Astrocyte (in vitro differentiated cells and primary cell): ENCODE measurements at regions not wholly inside any gene's neighbourhood (a gene's known extent, or its start where the extent isn't known, plus 50 kb on each side); places are given as distances from the start of the nearest gene placed in this dataset.

Experiments used
- DNase-seq: peaks from one replicate; pipeline ENCODE4 v3.0.0-alpha.2; 2010; ENCODE audit warnings: low read depth
- FAIRE-seq: peaks from 2 replicates; lab custom pipeline; 2011; peaks lifted over from hg19 to GRCh38; lab: Jason Lieb, UNC
- H2AFZ ChIP-seq: 2 replicates; pipeline ENCODE4 v1.6.0; 2012; ENCODE audit warnings: low read depth, low read length, inconsistent platforms
- H3K27ac ChIP-seq: 2 replicates; pipeline ENCODE4 v1.5.1; 2011; ENCODE audit warnings: low read depth, low read length, inconsistent platforms
- H3K27me3 ChIP-seq: 2 replicates; pipeline ENCODE4 v1.6.0; 2011; ENCODE audit warnings: low read length, inconsistent platforms; ENCODE audit not compliant: insufficient read depth
- H3K36me3 ChIP-seq: 2 replicates; pipeline ENCODE4 v1.5.1; 2011; ENCODE audit warnings: low read length, inconsistent platforms; ENCODE audit not compliant: insufficient read depth
- H3K4me1 ChIP-seq: 2 replicates; pipeline ENCODE4 v1.5.1; 2011; ENCODE audit warnings: low read length, inconsistent platforms; ENCODE audit not compliant: insufficient read depth
- H3K4me2 ChIP-seq: 2 replicates; pipeline ENCODE4 v1.6.0; 2012; ENCODE audit warnings: low read length, inconsistent platforms
- H3K4me3 ChIP-seq: 2 replicates; pipeline ENCODE4 v1.5.1; 2011; ENCODE audit warnings: low read depth, mild to moderate bottlenecking, low read length, inconsistent platforms; ENCODE audit not compliant: insufficient read depth
- H3K79me2 ChIP-seq: 2 replicates; pipeline ENCODE4 v1.6.0; 2012; ENCODE audit warnings: mild to moderate bottlenecking, low read length, inconsistent platforms; ENCODE audit not compliant: insufficient read depth
- H3K9ac ChIP-seq: 2 replicates; pipeline ENCODE4 v1.6.0; 2012; ENCODE audit warnings: mild to moderate bottlenecking, low read length, inconsistent platforms
- H3K9me3 ChIP-seq: 2 replicates; pipeline ENCODE4 v1.5.1; 2012; ENCODE audit warnings: low read depth, mild to moderate bottlenecking, low read length, inconsistent platforms; ENCODE audit not compliant: insufficient read depth
- H4K20me1 ChIP-seq: 2 replicates; pipeline ENCODE4 v1.6.0; 2012; ENCODE audit warnings: low read length, inconsistent platforms; ENCODE audit not compliant: insufficient read depth
- H3K27ac Mint-ChIP-seq: one replicate; pipeline ENCODE4 v1.8.0; 2021; ENCODE audit warnings: mild to moderate bottlenecking, mixed read lengths; ENCODE audit not compliant: unreplicated experiment
- H3K27me3 Mint-ChIP-seq: one replicate; pipeline ENCODE4 v1.8.0; 2021; ENCODE audit warnings: low read depth, mixed read lengths; ENCODE audit not compliant: unreplicated experiment
- H3K36me3 Mint-ChIP-seq: one replicate; pipeline ENCODE4 v1.8.0; 2021; ENCODE audit warnings: low read depth, mixed read lengths; ENCODE audit not compliant: unreplicated experiment
- H3K4me1 Mint-ChIP-seq: one replicate; pipeline ENCODE4 v1.8.0; 2021; ENCODE audit warnings: low read depth, mixed read lengths; ENCODE audit not compliant: unreplicated experiment
- H3K4me3 Mint-ChIP-seq: one replicate; pipeline ENCODE4 v1.8.0; 2021; ENCODE audit warnings: mild to moderate bottlenecking, moderate library complexity, mixed read lengths; ENCODE audit not compliant: unreplicated experiment
- H3K9me3 Mint-ChIP-seq: one replicate; pipeline ENCODE4 v1.8.0; 2021; ENCODE audit warnings: mild to moderate bottlenecking, mixed read lengths; ENCODE audit not compliant: unreplicated experiment
- CTCF ChIP-seq: IDR thresholded peaks from 2 replicates; pipeline ENCODE4 v1.5.1; 2011; ENCODE audit warnings: low read depth, mild to moderate bottlenecking, inconsistent platforms, low read length, moderate library complexity; ENCODE audit not compliant: insufficient read depth
- EZH2 ChIP-seq: IDR thresholded peaks from 2 replicates; pipeline ENCODE4 v1.6.1; 2012; ENCODE audit warnings: mild to moderate bottlenecking, low read length, inconsistent platforms; ENCODE audit not compliant: insufficient read depth

DNA sequence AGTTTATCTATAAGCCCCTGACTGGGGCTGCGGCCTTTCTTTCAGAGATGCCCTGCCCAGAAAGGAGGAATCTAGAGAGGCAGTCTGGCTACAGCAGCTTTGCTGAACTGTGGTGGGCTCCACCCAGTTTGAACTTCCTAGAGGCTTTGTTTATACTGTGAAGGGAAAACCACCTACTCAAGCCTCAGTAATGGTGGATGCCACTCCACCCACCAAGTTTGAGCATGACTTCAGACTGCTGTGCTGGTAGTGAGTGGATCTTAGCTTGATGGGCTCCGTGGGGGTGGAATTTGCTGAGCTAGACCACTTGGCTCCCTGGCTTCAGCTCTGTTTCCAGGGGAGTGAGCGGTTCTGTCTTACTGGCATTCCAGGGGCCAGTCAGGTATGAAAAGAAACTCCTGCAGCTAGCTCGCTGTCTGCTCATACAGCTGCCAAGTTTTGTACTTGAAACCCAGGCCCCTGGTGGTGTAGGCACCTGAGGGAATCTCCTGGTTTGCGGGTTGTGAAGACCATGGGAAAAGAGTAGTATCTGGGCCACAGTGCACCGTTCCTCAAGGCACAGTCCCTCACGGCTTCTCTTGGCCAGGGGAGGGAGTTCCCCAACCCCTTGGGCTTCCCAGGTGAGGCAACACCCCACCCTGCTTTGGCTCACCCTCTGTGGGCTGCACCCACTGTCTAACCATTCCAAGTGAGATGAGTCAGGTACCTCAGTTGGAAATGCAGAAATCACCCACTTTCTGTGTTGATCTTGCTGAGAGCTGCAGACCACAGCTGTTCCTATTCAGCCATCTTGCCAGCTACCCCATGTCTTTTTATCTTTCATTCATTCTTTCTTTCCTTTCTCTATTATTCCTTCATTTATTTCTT is 211.8 kb upstream of the C9orf72 start:
- Histone ChIP-seq H3K27ac (peak overlapping the region; percentile 5), H3K4me1 (peaks cover 10% of the 10 kb centered on the region), H4K20me1 (no peaks in the 10 kb centered on the region), H3K9ac (no peak overlapping the region), H3K27me3 (no peaks in the 10 kb centered on the region), H2AFZ (peak overlapping the region; percentile 10), H3K36me3 (no peaks in the 10 kb centered on the region), H3K4me3 (no peak overlapping the region), H3K9me3 (peaks cover 8% of the 10 kb centered on the region), H3K4me2 (peak overlapping the region; percentile 18), H3K79me2 (no peaks in the 10 kb centered on the region)
- no peaks in the 10 kb centered on the region for H3K36me3 Mint-ChIP-seq
- no peak for FAIRE-seq
- TF ChIP-seq CTCF (no peak), EZH2 (no peak)
- H3K4me3 Mint-ChIP-seq: no peak overlapping the region
- H3K9me3 Mint-ChIP-seq: peaks cover 9% of the 10 kb centered on the region
- peak overlapping the region; percentile 89 for H3K27ac Mint-ChIP-seq
- peaks cover 15% of the 10 kb centered on the region for H3K4me1 Mint-ChIP-seq
- H3K27me3 Mint-ChIP-seq: no peaks in the 10 kb centered on the region
- peak; percentile 23 for DNase-seq

DNA sequence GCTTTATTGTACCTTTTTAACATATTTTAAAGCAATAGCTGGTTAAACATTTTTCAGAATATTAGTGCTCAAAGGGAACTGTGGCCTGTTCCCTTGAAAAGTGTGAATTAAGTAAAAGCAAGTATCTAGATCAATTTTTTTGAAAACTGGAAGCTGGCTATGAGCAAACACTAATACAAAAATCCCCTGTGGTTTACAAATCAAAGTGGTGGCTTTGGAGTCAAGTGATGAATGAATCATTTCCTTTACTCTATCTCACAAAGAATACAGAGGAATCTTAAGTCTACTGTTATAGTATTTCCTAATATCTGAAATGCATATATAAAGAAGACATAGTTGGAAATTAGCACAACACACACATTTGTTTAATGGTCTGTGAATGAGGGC is 212.4 kb upstream of the C9orf72 start:
- Histone ChIP-seq H3K4me1 (peaks cover 10% of the 10 kb centered on the region), H3K9ac (no peak overlapping the region), H3K36me3 (no peaks in the 10 kb centered on the region), H4K20me1 (no peaks in the 10 kb centered on the region), H3K4me3 (no peak overlapping the region), H3K27me3 (no peaks in the 10 kb centered on the region), H3K27ac (peak overlapping the region; percentile 7), H3K79me2 (no peaks in the 10 kb centered on the region), H3K4me2 (peak overlapping the region; percentile 18), H2AFZ (no peak overlapping the region), H3K9me3 (peaks cover 8% of the 10 kb centered on the region)
- peaks cover 9% of the 10 kb centered on the region for H3K9me3 Mint-ChIP-seq
- no peak for FAIRE-seq
- H3K27me3 Mint-ChIP-seq: no peaks in the 10 kb centered on the region
- DNase-seq: peak; percentile 25
- H3K4me1 Mint-ChIP-seq: peaks cover 15% of the 10 kb centered on the region
- TF ChIP-seq CTCF (no peak), EZH2 (no peak)
- peak overlapping the region; percentile 89 for H3K27ac Mint-ChIP-seq
- no peak overlapping the region for H3K4me3 Mint-ChIP-seq
- H3K36me3 Mint-ChIP-seq: no peaks in the 10 kb centered on the region

GRCh38 chr9:27787891-27788290 is 214.6 kb upstream of the C9orf72 start:
- Histone ChIP-seq H3K36me3 (no peaks in the 10 kb centered on the region), H3K27me3 (no peaks in the 10 kb centered on the region), H3K4me2 (no peak overlapping the region), H4K20me1 (no peaks in the 10 kb centered on the region), H3K79me2 (no peaks in the 10 kb centered on the region), H3K27ac (no peak overlapping the region), H2AFZ (no peak overlapping the region), H3K4me1 (peaks cover 10% of the 10 kb centered on the region), H3K9me3 (peaks cover 8% of the 10 kb centered on the region), H3K9ac (no peak overlapping the region), H3K4me3 (no peak overlapping the region)
- H3K27me3 Mint-ChIP-seq: no peaks in the 10 kb centered on the region
- DNase-seq: no peak
- no peaks in the 10 kb centered on the region for H3K36me3 Mint-ChIP-seq
- H3K9me3 Mint-ChIP-seq: peaks cover 9% of the 10 kb centered on the region
- H3K27ac Mint-ChIP-seq: no peak overlapping the region
- H3K4me1 Mint-ChIP-seq: peaks cover 22% of the 10 kb centered on the region
- TF ChIP-seq EZH2: no peak
- TF ChIP-seq CTCF: peak; percentile 3
- no peak for FAIRE-seq
- no peak overlapping the region for H3K4me3 Mint-ChIP-seq
